ENCODE measurements at regions not wholly inside any gene's neighbourhood (a gene's known extent, or its start where the extent isn't known, plus 50 kb on each side); places are given as distances from the start of the nearest gene placed in this dataset.
"Not testable (repeated sequence)": the region's sequence is repeated elsewhere in the genome, so short reads cannot be mapped to it uniquely, and the experiment has no call there.

- not testable (repeated sequence) for TF ChIP-seq EZH2 (IDR thresholded peaks at IDR 0.05; ENCODE audit: low read length); CTCF (optimal IDR thresholded peaks at IDR 0.05 in 1 of 3, IDR thresholded peaks at IDR 0.05 in 1 of 3, conservative IDR thresholded peaks at IDR 0.05 in 1 of 3; ENCODE audit: extremely low read depth in 1 of 3, insufficient read depth in 2 of 3, low read length in 3 of 3)
Measured at GRCh38 chr9:103611950-103612349, 482.2 kb upstream of the SMC2 start.

Data from keratinocyte (primary cell).